ENCODE measurements at regions not wholly inside any gene's neighbourhood (a gene's known extent, or its start where the extent isn't known, plus 50 kb on each side); places are given as distances from the start of the nearest gene placed in this dataset.

- no peaks in the 10 kb centered on the region for H3K4me1 ChIP-seq (ENCODE audit: insufficient read depth, low read length)
- H3K36me3 ChIP-seq (replicated peaks in 1 of 2; ENCODE audit: control insufficient read depth in 1 of 2, insufficient read depth in 2 of 2, low read length in 2 of 2) = no peaks in the 10 kb centered on the region
- POLR2A ChIA-PET = no interaction called here
- ATAC-seq (no peak), DNase-seq (ENCODE audit: low spot score) (no peak), FAIRE-seq (no peak)
- H3K9ac ChIP-seq (ENCODE audit: insufficient read depth, low read depth, low read length) = no peak overlapping the region
- H3K4me2 ChIP-seq (ENCODE audit: low read depth, low read length) = no peak overlapping the region
- in situ Hi-C loops (cut with HindIII; ENCODE audit: extremely low pct_ligation_motif_present, low pct_unique_long_range_greater_than_20kb) = no loop called here
- no peaks in the 10 kb centered on the region for H3K27me3 ChIP-seq (ENCODE audit: control insufficient read depth in 1 of 2, insufficient read depth in 2 of 2, low read length in 2 of 2)
- CTCF ChIA-PET (ENCODE audit: low intra/inter-chr PET ratio, low total read pairs) = no interaction called here
- WGBS (ENCODE audit: low lambda C conversion rate) = 17% methylated on average over 4 of the region's 4 CpGs
- no peak overlapping the region for H3K4me3 ChIP-seq (replicated peaks in 1 of 3; ENCODE audit: insufficient read depth in 1 of 3, low read depth in 2 of 3, low read length in 3 of 3)
- H3K27ac ChIP-seq (ENCODE audit: extremely low read length, insufficient read depth, low read length) = no peak overlapping the region
- intact Hi-C loops (cut with micrococcal nuclease; ENCODE audit: unreplicated experiment) = no loop called here
- H3K79me2 ChIP-seq (ENCODE audit: insufficient read depth, low read length) = no peaks in the 10 kb centered on the region
- H3K9me3 ChIP-seq (ENCODE audit: low read length) = peaks cover 42% of the 10 kb centered on the region
- no peaks in the 10 kb centered on the region for H4K20me1 ChIP-seq (ENCODE audit: insufficient read depth, low read length)
- no peak overlapping the region for H2AFZ ChIP-seq (ENCODE audit: low read length)
- BruUV-seq (replicated peaks) = no TSS peak
- TF ChIP-seq KAT2B (IDR thresholded peaks at IDR 0.05; ENCODE audit: borderline replicate concordance, low read depth, low read length) (no peak), YY1 (IDR thresholded peaks at IDR 0.05; ENCODE audit: insufficient read depth, insufficient replicate concordance, low read depth, low read length) (no peak), ZNF335 (CRISPR knock-in tag; IDR thresholded peaks at IDR 0.05) (no peak), BORCS8-MEF2B (CRISPR knock-in tag; IDR thresholded peaks at IDR 0.05) (no peak), MIER3 (CRISPR knock-in tag; IDR thresholded peaks at IDR 0.05; ENCODE audit: borderline replicate concordance) (no peak), REPIN1 (CRISPR knock-in tag; IDR thresholded peaks at IDR 0.05; ENCODE audit: borderline replicate concordance, low read depth) (no peak), ZFP37 (CRISPR knock-in tag; IDR thresholded peaks at IDR 0.05; ENCODE audit: borderline replicate concordance) (no peak), ZFP41 (CRISPR knock-in tag; IDR thresholded peaks at IDR 0.05; ENCODE audit: borderline replicate concordance) (no peak), KDM5B (CRISPR knock-in tag; IDR thresholded peaks at IDR 0.05; ENCODE audit: borderline replicate concordance) (no peak), ZBTB21 (CRISPR knock-in tag; IDR thresholded peaks at IDR 0.05) (no peak), ARID3A (IDR thresholded peaks at IDR 0.05; ENCODE audit: low read depth, low read length) (no peak), ZFP36 (IDR thresholded peaks at IDR 0.05; ENCODE audit: borderline replicate concordance, low read depth, low read length, partially characterized antibody) (no peak), ASH2L (IDR thresholded peaks at IDR 0.05; ENCODE audit: insufficient read length, low read depth, low read length) (no peak), ZNF780A (CRISPR knock-in tag; IDR thresholded peaks at IDR 0.05) (no peak), ZBTB46 (CRISPR knock-in tag; IDR thresholded peaks at IDR 0.05; ENCODE audit: borderline replicate concordance) (no peak), ZNF674 (CRISPR knock-in tag; IDR thresholded peaks at IDR 0.05; ENCODE audit: low read depth) (no peak), XBP1 (CRISPR knock-in tag; IDR thresholded peaks at IDR 0.05) (no peak), HOXA7 (CRISPR knock-in tag; IDR thresholded peaks at IDR 0.05) (no peak), ARID4A (CRISPR knock-in tag; IDR thresholded peaks at IDR 0.05; ENCODE audit: borderline replicate concordance) (no peak)
Observed at GRCh38 chr3:22439626-22440025, 688.6 kb upstream of the ZNF385D start.

All from HepG2 (cell line).